Breast epithelium (tissue), 3 donors: ENCODE measurements at regions not wholly inside any gene's neighbourhood (a gene's known extent, or its start where the extent isn't known, plus 50 kb on each side); places are given as distances from the start of the nearest gene placed in this dataset.

Experiments used
- CTCF ChIP-seq, 3 donors: fragments of 450-650 bp; IDR thresholded peaks; one replicate each; pipeline ENCODE4 v1.5.1; 2016 to 2017; ENCODE audit warnings: antibody characterized with exemption in 3 of 3, mild to moderate bottlenecking in 3 of 3, moderate library complexity in 3 of 3
- POLR2AphosphoS5 ChIP-seq, 3 donors: sonication (generic); formaldehyde crosslinking; IDR thresholded peaks; one replicate each; pipeline ENCODE4 v1.6.1; 2017; ENCODE audit warnings: antibody characterized with exemption in 3 of 3

- TF ChIP-seq CTCF (IDR thresholded peaks at IDR 0.05) = no peak
- no peak for TF ChIP-seq POLR2AphosphoS5 (IDR thresholded peaks at IDR 0.05)
Observed at GRCh38 chr4:125620066-125620860, 305.5 kb downstream of the FAT4 start.
